ENCODE measurements at regions not wholly inside any gene's neighbourhood (a gene's known extent, or its start where the extent isn't known, plus 50 kb on each side); places are given as distances from the start of the nearest gene placed in this dataset.

- Histone ChIP-seq H3K9me3 (ENCODE audit: severe bottlenecking) (no peaks in the 10 kb centered on the region), H3K4me3 (ENCODE audit: low read depth, low read length) (no peak overlapping the region), H3K27ac (no peak overlapping the region), H3K27me3 (ENCODE audit: insufficient read depth, low read depth, severe bottlenecking) (no peaks in the 10 kb centered on the region), H3K36me3 (no peaks in the 10 kb centered on the region)
- no peak for TF ChIP-seq CTCF (IDR thresholded peaks at IDR 0.05; ENCODE audit: low read depth, low read length)
- DNase-seq = no peak
These were observed 789.7 kb upstream of the GRAMD2B start for GRCh38 chr5:125633523-125633922.

- Histone ChIP-seq H3K27me3 (ENCODE audit: insufficient read depth, low read depth, severe bottlenecking) (no peaks in the 10 kb centered on the region), H3K36me3 (no peaks in the 10 kb centered on the region), H3K27ac (0 out of 2 replicates have a peak overlapping the region, but pooled peaks have one; percentile 14), H3K4me3 (ENCODE audit: low read depth, low read length) (no peak overlapping the region), H3K9me3 (ENCODE audit: severe bottlenecking) (no peaks in the 10 kb centered on the region)
- DNase-seq = peak; percentile 12
- no peak for TF ChIP-seq CTCF (IDR thresholded peaks at IDR 0.05; ENCODE audit: low read depth, low read length)
These were observed 788.9 kb upstream of the GRAMD2B start for GRCh38 chr5:125634216-125634835.

GRCh38 chr5:125639858-125640257 lies 783.4 kb upstream of the GRAMD2B start:
- Histone ChIP-seq H3K4me3 (ENCODE audit: low read depth, low read length) (no peak overlapping the region), H3K27me3 (ENCODE audit: insufficient read depth, low read depth, severe bottlenecking) (no peaks in the 10 kb centered on the region), H3K9me3 (ENCODE audit: severe bottlenecking) (peaks cover 9% of the 10 kb centered on the region), H3K27ac (no peak overlapping the region), H3K36me3 (no peaks in the 10 kb centered on the region)
- TF ChIP-seq CTCF (IDR thresholded peaks at IDR 0.05; ENCODE audit: low read depth, low read length) = no peak
- no peak for DNase-seq

GRCh38 chr5:125652761-125653160 lies 770.4 kb upstream of the GRAMD2B start:
- Histone ChIP-seq H3K27ac (no peak overlapping the region), H3K4me3 (ENCODE audit: low read depth, low read length) (no peak overlapping the region), H3K9me3 (ENCODE audit: severe bottlenecking) (peaks cover under 1% of the 10 kb centered on the region), H3K36me3 (no peaks in the 10 kb centered on the region), H3K27me3 (ENCODE audit: insufficient read depth, low read depth, severe bottlenecking) (no peaks in the 10 kb centered on the region)
- DNase-seq = no peak
- no peak for TF ChIP-seq CTCF (IDR thresholded peaks at IDR 0.05; ENCODE audit: low read depth, low read length)

- TF ChIP-seq CTCF (IDR thresholded peaks at IDR 0.05; ENCODE audit: low read depth, low read length) = no peak
- no peak for DNase-seq
- no peak overlapping the region for H3K4me3 ChIP-seq (ENCODE audit: low read depth, low read length)
- H3K27me3 ChIP-seq (ENCODE audit: insufficient read depth, low read depth, severe bottlenecking) = no peaks in the 10 kb centered on the region
- no peak overlapping the region for H3K27ac ChIP-seq
- no peaks in the 10 kb centered on the region for H3K36me3 ChIP-seq
- H3K9me3 ChIP-seq (ENCODE audit: severe bottlenecking) = no peaks in the 10 kb centered on the region
These were observed 768.8 kb upstream of the GRAMD2B start for GRCh38 chr5:125654392-125654791.

GRCh38 chr5:125655156-125655555 lies 768.1 kb upstream of the GRAMD2B start:
- TF ChIP-seq CTCF (IDR thresholded peaks at IDR 0.05; ENCODE audit: low read depth, low read length) = no peak
- Histone ChIP-seq H3K9me3 (ENCODE audit: severe bottlenecking) (no peaks in the 10 kb centered on the region), H3K36me3 (no peaks in the 10 kb centered on the region), H3K27ac (no peak overlapping the region), H3K27me3 (ENCODE audit: insufficient read depth, low read depth, severe bottlenecking) (no peaks in the 10 kb centered on the region), H3K4me3 (ENCODE audit: low read depth, low read length) (no peak overlapping the region)
- DNase-seq = no peak

Measured in WERI-Rb-1 (cell line).